ENCODE measurements at regions not wholly inside any gene's neighbourhood (a gene's known extent, or its start where the extent isn't known, plus 50 kb on each side); places are given as distances from the start of the nearest gene placed in this dataset.
"Not testable (repeated sequence)": the region's sequence is repeated elsewhere in the genome, so short reads cannot be mapped to it uniquely, and the experiment has no call there.

DNA sequence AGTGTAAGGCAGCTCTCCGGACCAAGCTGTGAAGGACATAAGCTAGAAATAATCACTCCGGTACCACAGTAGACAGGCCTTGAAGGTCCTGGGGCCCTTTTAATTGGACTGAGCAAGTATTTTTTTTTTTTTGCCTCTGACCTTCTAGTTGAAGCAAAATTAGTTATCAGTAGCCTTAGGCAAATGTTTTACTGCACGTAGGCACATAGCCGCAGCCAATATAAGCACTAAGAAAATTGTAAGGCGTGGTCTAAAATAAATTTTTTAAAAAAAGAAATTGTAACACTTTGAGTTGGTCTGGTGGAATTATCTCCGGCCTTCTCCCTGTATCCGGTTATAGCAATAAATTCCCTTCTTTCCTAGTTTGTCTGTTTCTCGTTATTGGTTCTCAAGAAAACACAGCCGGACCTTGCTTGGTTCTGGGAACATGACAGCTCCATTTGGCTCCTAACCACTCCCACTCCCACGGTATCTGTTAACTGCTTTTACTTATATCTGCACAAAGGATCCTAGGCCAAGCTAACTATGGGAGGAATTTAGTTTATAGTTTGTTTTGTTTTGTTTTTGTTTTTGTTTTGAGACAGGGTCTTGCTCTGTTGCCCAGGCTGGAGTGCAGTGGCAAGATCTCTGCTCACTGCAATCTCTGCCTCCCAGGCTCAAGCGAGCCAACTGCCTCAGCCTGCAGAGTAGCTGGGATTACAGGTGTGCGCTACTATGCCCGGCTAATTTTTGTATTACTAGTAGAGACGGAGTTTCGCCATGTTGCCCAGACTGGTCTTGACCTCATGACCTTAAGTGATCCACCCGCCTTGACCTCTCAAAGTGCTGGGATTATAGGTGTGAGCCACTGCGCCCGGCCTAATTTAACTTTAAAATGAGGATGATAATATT, 124.4 kb upstream of the KIF5B start:
- DNase-seq (ENCODE audit: insufficient read length, low spot score) (no peak), FAIRE-seq (no peak)
- TF ChIP-seq, protein P1, sequence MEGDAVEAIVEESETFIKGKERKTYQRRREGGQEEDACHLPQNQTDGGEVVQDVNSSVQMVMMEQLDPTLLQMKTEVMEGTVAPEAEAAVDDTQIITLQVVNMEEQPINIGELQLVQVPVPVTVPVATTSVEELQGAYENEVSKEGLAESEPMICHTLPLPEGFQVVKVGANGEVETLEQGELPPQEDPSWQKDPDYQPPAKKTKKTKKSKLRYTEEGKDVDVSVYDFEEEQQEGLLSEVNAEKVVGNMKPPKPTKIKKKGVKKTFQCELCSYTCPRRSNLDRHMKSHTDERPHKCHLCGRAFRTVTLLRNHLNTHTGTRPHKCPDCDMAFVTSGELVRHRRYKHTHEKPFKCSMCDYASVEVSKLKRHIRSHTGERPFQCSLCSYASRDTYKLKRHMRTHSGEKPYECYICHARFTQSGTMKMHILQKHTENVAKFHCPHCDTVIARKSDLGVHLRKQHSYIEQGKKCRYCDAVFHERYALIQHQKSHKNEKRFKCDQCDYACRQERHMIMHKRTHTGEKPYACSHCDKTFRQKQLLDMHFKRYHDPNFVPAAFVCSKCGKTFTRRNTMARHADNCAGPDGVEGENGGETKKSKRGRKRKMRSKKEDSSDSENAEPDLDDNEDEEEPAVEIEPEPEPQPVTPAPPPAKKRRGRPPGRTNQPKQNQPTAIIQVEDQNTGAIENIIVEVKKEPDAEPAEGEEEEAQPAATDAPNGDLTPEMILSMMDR (IDR thresholded peaks at IDR 0.05; ENCODE audit: insufficient read depth, missing control alignments), result no peak

DNA sequence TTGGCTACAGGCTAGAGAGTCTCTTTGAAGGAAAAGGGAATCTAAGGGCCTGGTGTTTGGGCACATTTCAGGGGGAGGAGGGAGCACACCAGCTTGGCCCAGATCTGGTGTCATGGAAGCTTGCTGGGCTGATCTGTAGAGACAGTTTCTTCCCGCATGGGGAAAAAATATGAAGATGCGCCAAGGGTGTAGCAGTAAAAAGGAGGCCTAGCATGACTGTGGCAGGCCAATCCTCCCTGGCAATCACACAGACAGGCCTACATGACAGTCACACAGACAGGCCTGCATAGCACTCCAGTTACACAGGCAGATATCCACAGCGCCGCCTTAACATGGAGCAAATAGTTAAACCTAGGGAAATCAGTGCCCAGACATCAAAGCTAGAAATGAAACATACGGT, 123.6 kb upstream of the KIF5B start:
- FAIRE-seq (no peak), DNase-seq (ENCODE audit: insufficient read length, low spot score) (no peak)
- TF ChIP-seq, protein P1 (IDR thresholded peaks at IDR 0.05; ENCODE audit: insufficient read depth, missing control alignments), result no peak

DNA sequence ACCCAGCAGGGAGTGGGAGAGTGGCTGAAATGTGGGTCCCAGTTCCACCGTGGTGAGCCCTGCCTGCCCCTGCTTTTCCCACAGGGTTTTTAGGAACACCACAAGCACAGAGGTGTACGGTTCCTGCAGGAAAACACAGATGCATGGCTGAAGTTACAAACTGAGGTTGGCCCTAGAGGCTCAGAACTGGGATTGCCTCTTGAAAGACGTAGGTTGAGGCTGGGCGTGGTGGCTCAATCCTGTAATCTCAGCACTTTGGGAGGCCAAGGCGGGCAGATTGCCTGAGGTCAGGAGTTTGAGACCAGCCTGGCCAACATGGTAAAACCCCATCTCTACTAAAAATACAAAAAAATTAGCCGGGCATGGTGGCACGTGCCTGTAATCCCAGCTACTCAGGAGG, 121.4 kb upstream of the KIF5B start:
- FAIRE-seq; DNase-seq (ENCODE audit: insufficient read length, low spot score): not testable (repeated sequence)

DNA sequence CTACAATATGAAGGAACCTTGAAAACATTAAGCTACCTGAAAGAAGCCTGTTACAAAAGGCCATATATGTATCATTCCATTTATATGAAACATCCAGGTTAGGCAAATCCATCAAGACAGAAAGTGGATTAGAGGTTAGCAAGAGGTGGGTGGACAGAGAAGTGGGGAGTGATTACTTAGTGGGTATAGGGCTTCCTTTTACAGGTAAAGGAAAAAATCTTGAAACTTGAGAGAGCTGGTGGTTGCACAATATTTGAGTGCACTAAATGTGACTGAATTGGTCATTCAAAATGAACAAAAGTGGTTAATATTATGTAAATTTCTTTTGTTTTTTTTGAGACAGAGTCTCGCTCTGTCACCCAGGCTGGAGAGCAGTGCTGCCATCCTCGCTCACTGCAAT, 119.4 kb upstream of the KIF5B start:
- DNase-seq (ENCODE audit: insufficient read length, low spot score) (no peak), FAIRE-seq (no peak)
- TF ChIP-seq, protein P1 (IDR thresholded peaks at IDR 0.05; ENCODE audit: insufficient read depth, missing control alignments), result no peak

DNA sequence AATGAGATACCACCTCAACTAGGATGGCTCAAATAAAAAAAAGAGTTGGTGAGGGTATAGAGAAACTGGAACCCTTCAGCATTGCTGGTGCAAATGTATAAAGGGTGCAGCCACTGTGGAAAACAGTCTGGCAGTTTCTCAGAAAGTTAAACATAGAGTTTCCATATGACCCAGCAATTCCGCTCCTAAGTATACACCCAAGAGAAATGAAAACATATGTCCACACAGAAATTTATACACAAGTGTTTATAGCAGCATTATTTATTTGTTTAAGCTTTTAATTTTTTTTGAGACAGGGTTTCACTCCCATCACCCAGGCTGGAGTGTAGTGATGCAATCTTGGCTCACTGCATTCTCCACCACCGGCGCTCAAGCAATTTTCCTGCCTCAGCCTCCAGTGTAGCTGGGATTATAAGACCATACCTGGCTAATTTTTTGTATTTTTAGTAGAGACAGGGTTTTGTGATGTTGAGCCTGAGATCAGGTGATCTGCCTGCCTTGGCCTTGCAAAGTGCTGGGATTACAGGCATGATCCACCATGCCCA, 118.2 kb upstream of the KIF5B start:
- DNase-seq (ENCODE audit: insufficient read length, low spot score) (no peak), FAIRE-seq (no peak)
- TF ChIP-seq, protein P1 (IDR thresholded peaks at IDR 0.05; ENCODE audit: insufficient read depth, missing control alignments), result no peak

DNA sequence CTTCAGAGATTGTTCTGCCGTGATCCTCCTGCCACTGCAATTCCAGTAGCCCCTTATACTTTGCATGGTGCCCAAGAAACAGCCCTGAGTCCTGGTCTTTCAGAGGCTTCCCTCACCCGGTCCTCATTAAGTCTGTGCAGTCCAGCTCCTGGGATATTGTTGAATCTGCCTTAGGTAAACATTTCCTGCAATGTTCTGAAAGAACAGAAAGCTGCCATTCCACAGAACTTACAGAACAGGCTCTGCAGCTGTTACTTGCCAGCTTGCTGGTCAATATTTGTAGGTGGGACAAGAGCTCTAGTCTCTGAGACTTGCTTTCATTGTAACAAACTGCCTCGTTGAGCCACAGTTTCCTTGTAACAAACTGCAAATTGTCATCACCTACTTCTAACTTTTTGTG, 115.0 kb upstream of the KIF5B start:
- FAIRE-seq (no peak), DNase-seq (ENCODE audit: insufficient read length, low spot score) (no peak)
- TF ChIP-seq, protein P1 (IDR thresholded peaks at IDR 0.05; ENCODE audit: insufficient read depth, missing control alignments), result no peak

DNA sequence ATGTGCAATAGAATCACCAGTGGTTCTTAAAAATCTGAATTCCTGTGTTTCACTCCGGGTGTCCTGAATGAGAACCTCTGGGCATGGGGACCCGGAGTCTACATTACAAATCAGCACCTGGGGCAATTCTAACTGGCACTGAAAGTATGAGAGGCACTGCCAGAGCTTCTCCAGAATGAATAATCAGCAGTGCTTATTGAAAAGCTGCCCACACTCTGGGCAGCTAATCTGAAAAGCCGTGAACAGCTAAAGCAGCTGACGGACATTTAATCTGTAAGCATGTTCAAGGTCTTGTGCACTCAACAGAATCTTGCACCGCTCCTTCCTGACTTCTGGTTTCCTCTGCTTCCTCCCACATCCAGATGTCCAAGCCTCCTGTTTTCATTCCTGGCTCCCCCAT, 113.3 kb upstream of the KIF5B start:
- DNase-seq (ENCODE audit: insufficient read length, low spot score), result no peak
- TF ChIP-seq, protein P1 (IDR thresholded peaks at IDR 0.05; ENCODE audit: insufficient read depth, missing control alignments), result no peak
- no peak for FAIRE-seq
